ENCODE measurements at regions not wholly inside any gene's neighbourhood (a gene's known extent, or its start where the extent isn't known, plus 50 kb on each side); places are given as distances from the start of the nearest gene placed in this dataset.

GRCh38 chr20:24730750-24731149 lies 218.3 kb upstream of the CST7 start:
- no peaks in the 10 kb centered on the region for H3K9me3 ChIP-seq (ENCODE audit: control insufficient read depth, low read depth, low read length)
- no peaks in the 10 kb centered on the region for H3K36me3 ChIP-seq (ENCODE audit: control insufficient read depth, insufficient read depth, low read length)
- no peak overlapping the region for H3K27ac ChIP-seq (ENCODE audit: low read length)
- no peak overlapping the region for H3K4me3 ChIP-seq (ENCODE audit: low read length)
- H3K27me3 ChIP-seq (ENCODE audit: control insufficient read depth, insufficient read depth, low read length), result no peaks in the 10 kb centered on the region
- no peaks in the 10 kb centered on the region for H3K4me1 ChIP-seq (ENCODE audit: control insufficient read depth, insufficient read depth, low read length)
- no CpG with 5 or more reads among the region's 10 CpGs for WGBS (ENCODE audit: insufficient coverage, low lambda C conversion rate)
- no peak for DNase-seq

- Histone ChIP-seq H3K4me3 (ENCODE audit: low read length) (no peak overlapping the region), H3K36me3 (ENCODE audit: control insufficient read depth, insufficient read depth, low read length) (no peaks in the 10 kb centered on the region), H3K9me3 (ENCODE audit: control insufficient read depth, low read depth, low read length) (no peaks in the 10 kb centered on the region), H3K27ac (ENCODE audit: low read length) (no peak overlapping the region), H3K4me1 (ENCODE audit: control insufficient read depth, insufficient read depth, low read length) (no peaks in the 10 kb centered on the region), H3K27me3 (ENCODE audit: control insufficient read depth, insufficient read depth, low read length) (no peaks in the 10 kb centered on the region)
- DNase-seq, result no peak
- no CpG with 5 or more reads among the region's 10 CpGs for WGBS (ENCODE audit: insufficient coverage, low lambda C conversion rate)
Observed at GRCh38 chr20:24731312-24731711, 217.8 kb upstream of the CST7 start.

GRCh38 chr20:24732076-24732475 lies 217.0 kb upstream of the CST7 start:
- no peak overlapping the region for H3K27ac ChIP-seq (ENCODE audit: low read length)
- WGBS (ENCODE audit: insufficient coverage, low lambda C conversion rate), result no CpG with 5 or more reads among the region's 5 CpGs

GRCh38 chr20:24732599-24732998 lies 216.5 kb upstream of the CST7 start:
- Histone ChIP-seq H3K27ac (ENCODE audit: low read length) (no peak overlapping the region), H3K9me3 (ENCODE audit: control insufficient read depth, low read depth, low read length) (no peaks in the 10 kb centered on the region), H3K4me3 (ENCODE audit: low read length) (no peak overlapping the region), H3K36me3 (ENCODE audit: control insufficient read depth, insufficient read depth, low read length) (no peaks in the 10 kb centered on the region), H3K4me1 (ENCODE audit: control insufficient read depth, insufficient read depth, low read length) (no peaks in the 10 kb centered on the region), H3K27me3 (ENCODE audit: control insufficient read depth, insufficient read depth, low read length) (no peaks in the 10 kb centered on the region)
- no peak for DNase-seq
- WGBS (ENCODE audit: insufficient coverage, low lambda C conversion rate), result no CpG with 5 or more reads among the region's 4 CpGs

More at GRCh38 chr20:24732076-24732475, 217.0 kb upstream of the CST7 start:
- Histone ChIP-seq H3K36me3 (ENCODE audit: control insufficient read depth, insufficient read depth, low read length) (no peaks in the 10 kb centered on the region), H3K4me1 (ENCODE audit: control insufficient read depth, insufficient read depth, low read length) (no peaks in the 10 kb centered on the region), H3K9me3 (ENCODE audit: control insufficient read depth, low read depth, low read length) (no peaks in the 10 kb centered on the region), H3K4me3 (ENCODE audit: low read length) (no peak overlapping the region), H3K27me3 (ENCODE audit: control insufficient read depth, insufficient read depth, low read length) (no peaks in the 10 kb centered on the region)
- DNase-seq, result no peak

GRCh38 chr20:24733416-24733815 lies 215.7 kb upstream of the CST7 start:
- DNase-seq, result no peak
- no CpG with 5 or more reads among the region's 1 CpG for WGBS (ENCODE audit: insufficient coverage, low lambda C conversion rate)
- H3K36me3 ChIP-seq (ENCODE audit: control insufficient read depth, insufficient read depth, low read length), result no peaks in the 10 kb centered on the region
- H3K27ac ChIP-seq (ENCODE audit: low read length), result no peak overlapping the region
- H3K9me3 ChIP-seq (ENCODE audit: control insufficient read depth, low read depth, low read length), result no peaks in the 10 kb centered on the region
- H3K4me3 ChIP-seq (ENCODE audit: low read length), result no peak overlapping the region
- H3K4me1 ChIP-seq (ENCODE audit: control insufficient read depth, insufficient read depth, low read length), result no peaks in the 10 kb centered on the region
- H3K27me3 ChIP-seq (ENCODE audit: control insufficient read depth, insufficient read depth, low read length), result no peaks in the 10 kb centered on the region

GRCh38 chr20:24734139-24734538 lies 214.9 kb upstream of the CST7 start:
- no peaks in the 10 kb centered on the region for H3K27me3 ChIP-seq (ENCODE audit: control insufficient read depth, insufficient read depth, low read length)
- H3K9me3 ChIP-seq (ENCODE audit: control insufficient read depth, low read depth, low read length), result no peaks in the 10 kb centered on the region
- no peak overlapping the region for H3K4me3 ChIP-seq (ENCODE audit: low read length)
- H3K4me1 ChIP-seq (ENCODE audit: control insufficient read depth, insufficient read depth, low read length), result no peaks in the 10 kb centered on the region
- H3K27ac ChIP-seq (ENCODE audit: low read length), result no peak overlapping the region
- no peak for DNase-seq
- no peaks in the 10 kb centered on the region for H3K36me3 ChIP-seq (ENCODE audit: control insufficient read depth, insufficient read depth, low read length)
- 80% methylated on average over 1 of the region's 10 CpGs for WGBS (ENCODE audit: insufficient coverage, low lambda C conversion rate)

GRCh38 chr20:24735263-24735662 lies 213.8 kb upstream of the CST7 start:
- Histone ChIP-seq H3K36me3 (ENCODE audit: control insufficient read depth, insufficient read depth, low read length) (no peaks in the 10 kb centered on the region), H3K4me1 (ENCODE audit: control insufficient read depth, insufficient read depth, low read length) (no peaks in the 10 kb centered on the region), H3K4me3 (ENCODE audit: low read length) (no peak overlapping the region), H3K27me3 (ENCODE audit: control insufficient read depth, insufficient read depth, low read length) (no peaks in the 10 kb centered on the region), H3K27ac (ENCODE audit: low read length) (no peak overlapping the region), H3K9me3 (ENCODE audit: control insufficient read depth, low read depth, low read length) (no peaks in the 10 kb centered on the region)
- WGBS (ENCODE audit: insufficient coverage, low lambda C conversion rate), result no CpG with 5 or more reads among the region's 7 CpGs
- no peak for DNase-seq

- no peak overlapping the region for H3K4me3 ChIP-seq (ENCODE audit: low read length)
- H3K36me3 ChIP-seq (ENCODE audit: control insufficient read depth, insufficient read depth, low read length), result no peaks in the 10 kb centered on the region
- H3K4me1 ChIP-seq (ENCODE audit: control insufficient read depth, insufficient read depth, low read length), result no peaks in the 10 kb centered on the region
- no peak for DNase-seq
- 0% methylated on average over 1 of the region's 10 CpGs for WGBS (ENCODE audit: insufficient coverage, low lambda C conversion rate)
- H3K27ac ChIP-seq (ENCODE audit: low read length), result no peak overlapping the region
- H3K9me3 ChIP-seq (ENCODE audit: control insufficient read depth, low read depth, low read length), result no peaks in the 10 kb centered on the region
- H3K27me3 ChIP-seq (ENCODE audit: control insufficient read depth, insufficient read depth, low read length), result no peaks in the 10 kb centered on the region
Observed at GRCh38 chr20:24736131-24736843, 212.8 kb upstream of the CST7 start.

GRCh38 chr20:24736844-24737211 lies 212.2 kb upstream of the CST7 start:
- Histone ChIP-seq H3K27ac (ENCODE audit: low read length) (no peak overlapping the region), H3K4me3 (ENCODE audit: low read length) (no peak overlapping the region), H3K4me1 (ENCODE audit: control insufficient read depth, insufficient read depth, low read length) (no peaks in the 10 kb centered on the region), H3K36me3 (ENCODE audit: control insufficient read depth, insufficient read depth, low read length) (no peaks in the 10 kb centered on the region), H3K9me3 (ENCODE audit: control insufficient read depth, low read depth, low read length) (no peaks in the 10 kb centered on the region), H3K27me3 (ENCODE audit: control insufficient read depth, insufficient read depth, low read length) (no peaks in the 10 kb centered on the region)
- WGBS (ENCODE audit: insufficient coverage, low lambda C conversion rate), result no CpG with 5 or more reads among the region's 5 CpGs
- no peak for DNase-seq

GRCh38 chr20:24737212-24737850 lies 211.7 kb upstream of the CST7 start:
- Histone ChIP-seq H3K4me1 (ENCODE audit: control insufficient read depth, insufficient read depth, low read length) (no peaks in the 10 kb centered on the region), H3K4me3 (ENCODE audit: low read length) (no peak overlapping the region), H3K27me3 (ENCODE audit: control insufficient read depth, insufficient read depth, low read length) (no peaks in the 10 kb centered on the region), H3K27ac (ENCODE audit: low read length) (no peak overlapping the region), H3K9me3 (ENCODE audit: control insufficient read depth, low read depth, low read length) (no peaks in the 10 kb centered on the region), H3K36me3 (ENCODE audit: control insufficient read depth, insufficient read depth, low read length) (no peaks in the 10 kb centered on the region)
- WGBS (ENCODE audit: insufficient coverage, low lambda C conversion rate), result no CpG with 5 or more reads among the region's 10 CpGs
- no peak for DNase-seq
